GM21360 (cell line): ENCODE measurements at regions not wholly inside any gene's neighbourhood (a gene's known extent, or its start where the extent isn't known, plus 50 kb on each side); places are given as distances from the start of the nearest gene placed in this dataset.

ENCODE experiments used
- ATAC-seq: cut with Tn5 transposase; IDR thresholded peaks from one replicate; pipeline ENCODE4 v1.9.1; 2021; ENCODE audit warnings: mild to moderate bottlenecking, moderate library complexity; ENCODE audit not compliant: unreplicated experiment

GRCh38 chr22:48439560-48440135 lies 1388.0 kb downstream of the BRD1 start:
- ATAC-seq = no peak

DNA sequence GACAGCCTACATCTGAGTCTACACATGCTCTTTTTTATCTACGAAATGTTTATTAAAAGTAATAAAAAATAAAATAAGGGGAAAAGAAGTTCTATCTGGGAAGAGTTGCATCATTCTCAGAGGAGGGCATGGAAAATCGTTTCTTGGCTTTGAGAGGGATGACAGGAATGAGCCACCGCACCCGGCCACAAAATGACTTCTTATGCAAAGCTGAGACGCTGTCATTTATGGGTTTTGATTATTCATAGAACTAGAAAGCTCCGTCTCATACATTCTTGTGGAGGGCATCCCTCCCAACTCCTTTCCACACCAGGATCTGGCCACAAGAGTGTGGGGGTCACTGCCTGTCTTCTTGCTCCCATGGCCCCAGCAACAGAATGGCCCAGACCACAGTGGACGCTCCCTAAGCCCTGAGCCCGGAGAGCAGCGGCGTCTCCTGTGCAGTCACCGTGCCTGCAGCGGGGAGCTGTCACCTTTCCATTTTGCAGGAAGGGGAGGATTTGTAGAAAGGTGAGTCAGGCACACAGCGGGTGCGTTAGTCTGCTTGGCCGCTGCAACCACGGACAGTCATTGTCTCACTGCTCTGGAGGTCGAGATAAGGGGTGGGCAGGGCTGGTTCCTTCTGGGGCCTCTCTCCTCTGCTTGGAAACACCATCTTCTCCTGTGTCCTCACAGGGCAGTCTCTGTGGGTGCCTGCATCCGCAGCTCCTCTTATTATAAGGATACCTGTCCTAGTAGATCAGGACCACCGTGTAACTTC lies 1388.7 kb downstream of the BRD1 start:
- no peak for ATAC-seq

DNA sequence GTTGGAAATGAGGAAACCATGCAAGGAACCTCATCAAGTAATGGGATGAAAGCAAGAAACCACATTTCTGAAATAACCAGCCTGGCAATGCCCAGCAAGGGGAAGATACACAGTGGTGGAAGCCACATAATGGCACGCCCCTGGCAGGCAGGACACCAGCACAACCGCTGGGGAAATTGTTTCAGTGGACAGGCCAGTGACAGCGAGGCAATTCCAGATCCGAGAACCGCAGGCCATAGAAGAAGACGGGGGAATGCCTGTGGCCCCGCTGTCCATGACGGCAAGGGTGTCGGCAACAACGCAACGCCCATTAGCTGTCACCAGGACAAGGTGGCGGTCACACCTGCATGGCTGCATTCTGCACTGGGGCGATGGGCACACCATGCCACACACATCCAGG lies 1389.6 kb downstream of the BRD1 start:
- ATAC-seq = no peak

GRCh38 chr22:48436201-48436931 lies 1391.3 kb downstream of the BRD1 start:
- ATAC-seq = no peak

DNA sequence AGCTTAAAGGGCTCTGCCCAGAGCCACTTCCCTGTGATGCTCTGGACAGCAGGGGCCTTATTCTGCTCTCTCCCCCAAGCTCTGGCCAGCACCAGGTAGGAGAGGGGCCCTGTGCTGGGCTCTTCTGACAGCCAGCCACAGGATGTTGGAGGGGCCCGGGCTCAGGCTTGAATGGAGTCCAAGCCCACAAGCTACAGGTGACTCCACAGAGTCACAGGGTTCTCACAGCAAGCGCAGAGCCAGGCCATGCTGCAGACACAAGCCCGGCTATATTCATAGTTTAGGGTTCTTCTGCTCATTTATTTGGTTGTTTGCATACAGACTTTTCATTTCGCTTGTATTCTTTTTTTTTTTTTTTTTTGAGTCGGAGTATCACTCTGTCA lies 1392.8 kb downstream of the BRD1 start:
- no peak for ATAC-seq

DNA sequence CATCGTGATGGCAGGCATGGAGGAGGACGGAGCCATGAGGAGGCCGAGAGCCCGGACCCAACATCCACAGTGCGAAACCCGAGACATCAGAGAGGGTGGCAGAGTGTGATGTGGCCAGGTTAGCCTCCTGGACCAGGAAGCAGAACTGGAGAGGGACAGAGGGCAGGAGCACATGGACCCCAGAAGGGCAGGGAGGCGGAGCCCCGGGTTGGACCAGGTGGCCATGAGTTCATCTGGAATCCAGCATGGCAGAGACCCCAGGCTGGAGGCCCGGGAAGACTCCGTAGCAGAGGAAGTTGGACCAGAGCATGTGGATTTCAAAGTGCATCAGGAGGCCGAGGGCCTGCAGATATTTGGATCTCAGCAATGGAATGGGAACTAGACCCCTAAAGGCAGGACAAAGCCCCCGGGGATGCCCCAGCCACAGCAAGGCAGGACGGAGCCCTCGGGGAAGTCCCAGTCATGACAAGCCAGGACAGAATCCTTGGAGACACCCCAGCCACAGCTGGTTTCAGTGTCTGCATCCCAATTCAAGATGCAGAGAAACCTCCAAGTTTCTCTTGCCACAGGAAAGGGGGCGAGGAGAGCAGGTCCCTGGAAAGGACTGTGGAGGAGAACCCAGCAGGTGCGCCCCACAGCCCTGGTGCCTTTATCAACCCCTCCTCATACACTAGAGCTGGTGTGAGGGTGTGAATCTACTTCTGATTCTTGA lies 1393.4 kb downstream of the BRD1 start:
- no peak for ATAC-seq

DNA sequence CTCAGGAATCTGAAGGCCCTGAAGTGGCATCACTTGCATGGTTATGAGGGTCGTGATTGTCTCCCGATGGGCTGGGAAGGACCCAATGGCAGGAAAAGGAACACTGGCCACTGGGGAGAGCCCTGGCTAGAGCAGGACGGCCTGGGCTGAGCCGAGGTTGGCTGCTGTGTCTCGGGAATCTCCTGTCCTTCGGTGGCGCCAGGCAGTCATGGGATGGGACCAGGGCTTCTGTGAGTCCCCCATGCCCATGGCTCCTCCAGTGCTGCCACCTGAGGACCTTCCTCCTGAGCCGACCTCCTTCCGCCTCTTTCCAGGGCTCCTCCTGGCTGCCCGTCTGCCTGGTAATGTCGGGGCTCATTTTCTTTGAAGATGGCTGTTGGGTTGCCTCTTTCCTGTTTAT lies 1394.0 kb downstream of the BRD1 start:
- no peak for ATAC-seq

DNA sequence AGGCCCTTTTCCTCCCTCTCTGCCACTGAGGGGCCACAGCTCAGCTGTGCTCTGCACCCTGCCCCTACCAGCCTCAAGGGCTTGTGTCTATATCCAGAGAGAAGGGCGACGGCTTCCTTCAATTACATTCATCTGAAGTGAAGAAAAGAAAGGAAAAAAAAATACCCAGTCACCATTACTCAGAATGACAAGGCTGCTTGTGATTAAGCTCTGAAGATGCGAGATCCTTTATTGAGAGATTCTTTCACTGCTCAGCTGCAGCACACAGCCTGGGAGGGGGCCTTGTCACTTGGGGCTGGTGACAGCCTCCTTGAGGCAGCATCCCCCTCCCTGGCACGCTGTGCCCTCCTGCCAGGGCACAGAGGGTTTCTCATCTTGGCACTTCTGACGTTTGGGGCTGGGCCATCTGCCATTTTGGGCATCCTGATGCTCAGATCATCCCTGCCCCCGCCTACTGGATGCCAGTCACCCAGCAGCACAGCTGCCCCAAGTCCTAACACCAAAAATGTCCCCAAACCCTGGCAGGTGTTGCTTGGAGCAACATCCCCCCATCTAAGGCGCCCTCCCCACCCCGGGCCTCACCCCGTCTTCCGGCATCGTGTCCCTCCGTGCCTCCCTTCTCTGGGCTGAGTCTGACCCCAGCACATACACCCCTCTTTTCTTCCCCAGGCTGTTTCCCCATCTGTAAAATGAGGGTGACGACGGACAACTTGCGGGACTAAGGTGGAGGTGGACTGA lies 1394.7 kb downstream of the BRD1 start:
- ATAC-seq = no peak

GRCh38 chr22:48431536-48432315 lies 1395.9 kb downstream of the BRD1 start:
- no peak for ATAC-seq

GRCh38 chr22:48431014-48431413 lies 1396.7 kb downstream of the BRD1 start:
- ATAC-seq = no peak

- ATAC-seq = no peak
Observed at GRCh38 chr22:48429446-48430020, 1398.1 kb downstream of the BRD1 start.

DNA sequence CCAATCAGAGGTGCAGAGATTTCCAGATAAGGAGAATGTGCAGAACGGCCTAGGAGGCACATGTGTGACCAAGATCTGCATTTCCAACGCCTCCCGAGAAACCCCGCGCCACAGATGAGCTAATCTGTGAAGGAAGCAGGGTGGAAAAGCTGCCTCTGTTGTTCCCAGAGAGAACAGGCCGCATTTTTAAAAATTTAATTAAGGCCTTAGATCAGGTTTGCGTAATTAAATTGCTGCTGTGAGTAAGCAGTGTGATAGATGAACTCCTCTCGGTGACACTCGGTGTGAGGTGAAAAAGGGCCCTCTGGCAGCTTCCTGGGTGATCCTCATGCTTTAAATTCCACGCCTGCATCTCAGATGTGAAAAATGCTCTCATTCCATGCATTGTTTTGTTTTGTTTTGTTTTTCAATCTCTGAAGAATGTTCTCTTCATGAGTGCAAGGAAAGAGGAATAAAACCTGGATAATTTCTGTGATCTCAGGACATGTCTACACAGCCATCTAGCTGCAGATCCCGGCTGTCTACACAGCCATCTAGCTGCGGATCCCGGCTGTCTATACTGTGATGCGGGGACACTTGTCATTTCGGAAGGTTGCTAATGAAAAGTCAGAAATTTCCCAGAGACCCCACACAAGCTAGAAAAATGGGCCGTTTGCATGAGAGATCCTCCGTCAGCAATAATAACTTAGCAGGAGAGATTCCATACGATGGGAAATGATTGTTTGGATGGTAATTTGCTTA lies 1398.9 kb downstream of the BRD1 start:
- no peak for ATAC-seq

DNA sequence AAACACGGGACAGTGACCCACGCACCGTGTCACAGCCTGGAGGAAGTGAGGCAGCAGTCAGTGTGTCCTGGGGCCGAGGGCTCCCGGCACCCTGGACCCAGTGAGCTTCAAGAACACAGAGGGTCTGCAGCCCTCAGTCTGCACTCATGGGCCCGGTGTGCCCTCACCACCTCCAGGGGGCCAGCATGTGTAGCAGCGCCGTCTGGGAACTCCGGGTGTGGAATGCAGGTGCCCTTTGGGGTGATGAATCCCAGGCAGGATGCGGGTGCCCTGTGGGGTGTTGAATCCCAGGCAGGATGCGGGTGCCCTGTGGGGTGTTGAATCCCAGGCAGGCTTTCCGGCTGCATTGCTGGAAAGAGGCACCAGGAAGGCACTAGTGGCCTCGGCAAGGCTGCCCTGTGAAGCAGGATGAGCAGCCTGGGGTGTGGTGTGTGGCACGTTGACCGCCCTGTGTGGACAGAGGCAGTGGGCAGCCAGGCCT lies 1399.9 kb downstream of the BRD1 start:
- ATAC-seq = no peak

DNA sequence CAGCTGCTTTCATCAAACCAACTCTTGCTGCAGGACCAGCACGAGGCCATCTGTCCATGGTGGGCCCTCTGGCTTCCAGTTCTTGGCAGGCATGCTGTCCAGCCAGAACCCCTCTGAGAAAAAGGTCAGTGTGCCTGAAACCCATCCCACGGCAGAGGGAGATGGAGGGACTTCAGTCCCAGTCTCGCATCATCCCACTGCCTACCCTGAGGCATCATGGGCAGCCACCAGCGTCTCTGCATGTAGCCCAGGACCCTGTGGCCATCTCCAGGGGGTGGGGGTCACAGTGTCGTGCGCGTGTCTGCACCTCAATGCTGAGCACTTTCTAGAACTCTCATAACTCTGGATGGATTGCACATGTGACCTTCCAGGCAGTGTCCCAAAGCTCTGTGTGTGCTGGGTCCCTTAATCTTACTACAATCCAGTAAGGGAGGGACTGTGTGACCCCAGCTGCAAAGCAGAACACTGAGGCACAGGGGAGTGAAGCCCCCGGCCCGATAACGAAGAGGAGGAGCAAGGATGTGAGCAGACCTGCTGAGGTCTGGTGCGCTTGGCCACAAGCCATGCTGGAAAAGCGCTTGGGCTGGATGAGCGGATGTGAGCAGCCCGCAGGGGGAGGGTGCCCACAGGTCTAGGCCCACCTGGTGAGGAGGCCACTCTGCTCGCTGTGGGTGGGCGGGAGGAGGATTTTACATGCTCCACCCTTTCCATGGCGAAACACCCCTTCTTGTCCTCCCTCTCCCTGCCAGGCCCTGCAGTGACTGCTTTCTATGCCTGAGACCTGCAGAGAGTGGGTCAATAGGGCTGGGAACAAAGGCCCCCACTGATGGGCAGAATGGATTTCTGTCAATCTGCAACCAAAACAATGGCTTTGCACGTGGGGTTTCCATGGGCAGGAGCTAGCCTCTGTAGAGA lies 1401.0 kb downstream of the BRD1 start:
- no peak for ATAC-seq

DNA sequence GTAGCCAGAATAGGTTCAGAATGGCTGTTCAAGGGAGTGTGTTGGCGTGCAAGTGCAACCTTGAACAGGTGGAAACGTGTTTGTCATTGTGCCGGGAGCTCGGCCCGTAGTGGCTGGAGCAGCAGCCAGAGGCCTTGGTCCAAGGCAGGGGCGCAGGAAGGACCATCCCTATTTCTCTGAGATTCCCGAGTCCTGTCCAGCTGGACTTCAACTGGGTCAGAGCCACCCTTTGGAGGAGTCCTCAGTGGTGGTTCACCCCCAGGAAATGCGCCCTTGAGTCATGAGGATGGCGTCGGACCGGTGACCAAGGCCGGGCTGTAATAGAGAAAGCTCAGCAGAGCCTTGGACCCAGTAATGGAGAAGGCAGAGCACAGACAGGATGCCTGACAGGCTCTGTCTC lies 1402.0 kb downstream of the BRD1 start:
- ATAC-seq = no peak

DNA sequence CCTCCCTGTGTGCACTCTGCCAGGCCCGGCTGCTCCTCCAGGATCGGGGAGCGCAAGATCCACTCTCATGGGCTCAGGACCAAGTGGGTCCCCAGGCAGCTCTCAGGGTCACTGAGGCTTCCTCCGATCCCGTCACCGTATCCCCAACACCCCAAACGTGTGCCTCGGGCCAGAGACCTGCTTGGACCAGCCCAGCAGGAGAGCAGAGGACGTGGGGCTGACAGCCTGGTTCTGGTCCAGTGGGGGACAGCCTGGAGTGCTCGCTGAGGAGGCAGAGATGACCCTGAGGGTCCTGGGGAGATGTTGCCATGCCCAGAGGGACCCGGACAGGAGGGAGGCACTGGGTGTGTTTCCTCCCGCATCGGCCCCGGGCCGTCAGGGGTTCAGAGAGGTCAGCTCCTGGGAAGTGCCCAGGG lies 1402.6 kb downstream of the BRD1 start:
- ATAC-seq = no peak

DNA sequence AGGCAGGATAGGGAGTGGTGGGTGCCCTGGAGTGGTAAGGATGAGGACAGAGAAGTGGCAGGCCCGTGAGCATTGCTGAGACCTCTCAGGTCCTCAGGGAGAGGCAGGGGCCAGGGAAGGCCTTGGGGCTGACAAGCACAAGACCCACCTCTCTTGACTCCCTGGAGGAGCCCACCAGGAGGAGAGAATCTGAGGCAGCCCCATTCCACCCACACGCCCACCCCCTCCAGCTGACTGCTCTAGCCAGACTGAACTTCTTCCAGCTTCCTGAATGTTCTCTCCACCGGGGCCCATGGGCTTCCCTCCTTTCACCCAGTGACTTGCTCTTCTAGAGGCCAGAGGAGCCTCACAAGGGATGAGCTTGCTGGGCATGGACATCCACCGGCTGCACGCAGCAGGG lies 1403.0 kb downstream of the BRD1 start:
- ATAC-seq = no peak

DNA sequence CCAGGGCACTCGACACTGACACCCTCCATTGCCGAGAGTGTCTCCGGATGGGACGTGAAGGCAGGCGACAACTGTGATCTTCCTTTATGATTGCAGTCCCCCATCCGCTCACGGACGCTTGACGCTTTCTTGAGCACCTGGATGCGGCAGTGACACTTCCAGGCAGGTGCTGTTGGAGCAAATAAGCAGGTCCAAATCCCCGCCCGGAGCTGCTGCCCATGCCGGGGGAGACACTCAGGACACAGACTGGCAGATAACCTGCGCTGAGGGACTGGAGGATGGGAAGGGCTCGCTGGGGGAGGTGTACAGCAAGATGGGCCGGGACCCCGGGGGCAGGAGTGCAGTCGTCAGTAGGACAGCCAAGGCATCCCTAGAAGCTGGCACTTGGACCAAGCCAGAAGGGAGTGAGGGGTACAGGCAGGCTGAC lies 1403.5 kb downstream of the BRD1 start:
- no peak for ATAC-seq
